HCT116 (cell line): ENCODE measurements at regions not wholly inside any gene's neighbourhood (a gene's known extent, or its start where the extent isn't known, plus 50 kb on each side); places are given as distances from the start of the nearest gene placed in this dataset.

ENCODE experiments used
- ATAC-seq: fragments of 200-7000 bp; cut with Tn5 transposase; 2 replicates; pipeline ENCODE4 v1.9.1; 2020; ENCODE audit warnings: mild to moderate bottlenecking, moderate library complexity
- BruUV-seq: library from RNA; stranded (reverse); fragments of 400-500 nt; replicated peaks from 2 replicates; lab custom pipeline; 2021; lab: Mats Ljungman, UMichigan
- CTCF ChIA-PET: fragments of 300-600 bp; sonication (Branson Sonifier 250); formaldehyde crosslinking; loops from one replicate; lab custom pipeline; 2021; ENCODE audit warnings: antibody characterized with exemption; lab: Charles Lee
- POLR2A ChIA-PET: fragments of 300-600, 350-600 bp; sonication (Branson Sonifier 250); formaldehyde crosslinking; loops from one replicate; lab custom pipeline; 2021; ENCODE audit warnings: antibody characterized with exemption; lab: Charles Lee
- RAD21 ChIA-PET, 2 experiments: fragments of 300-600 bp; sonication (Branson Sonifier 250); formaldehyde crosslinking; loops; one replicate each; lab custom pipeline; 2023; ENCODE audit warnings: low total read pairs in 2 of 2; ENCODE audit not compliant: uncharacterized antibody in 2 of 2, unreplicated experiment in 2 of 2, low non-redundant PET in 1 of 2; lab: Charles Lee
- DNase-seq: peaks from one replicate; pipeline ENCODE4 v3.0.0-alpha.2; 2010; ENCODE audit warnings: low read depth, low spot score
- H2AFZ ChIP-seq: fragments of 200-600 bp; shearing (Covaris generic), sonication (generic); 2 replicates; pipeline ENCODE4 v1.6.1; 2017; ENCODE audit warnings: low read depth, mixed run types, mixed read lengths, antibody characterized with exemption, low read length; ENCODE audit not compliant: poor library complexity, severe bottlenecking
- H3K27ac ChIP-seq: 2 replicates; pipeline ENCODE4 v1.5.1; 2012; ENCODE audit warnings: low read depth, low read length
- H3K27me3 ChIP-seq: fragments of 200-600 bp; sonication (generic); 2 replicates; pipeline ENCODE4 v1.6.1; 2016; ENCODE audit warnings: mixed run types, low read length, mixed read lengths; ENCODE audit not compliant: insufficient read depth
- H3K36me3 ChIP-seq, 2 experiments: fragments of 200-500 bp in 1 of 2; fragments of 200-600 bp in 1 of 2; sonication (Bioruptor generic) in 1 of 2; sonication (generic) in 1 of 2; 2 replicates each; pipeline versions ENCODE4 v1.5.1 to v1.6.1; 2014 to 2016; ENCODE audit warnings: low read length in 2 of 2, inconsistent platforms in 1 of 2, mixed read lengths in 1 of 2, mixed run types in 1 of 2; ENCODE audit not compliant: insufficient read depth in 2 of 2, control insufficient read depth in 1 of 2
- H3K4me1 ChIP-seq, 2 experiments: fragments of 200-600 bp in 1 of 2; sonication (generic) in 1 of 2; 2 replicates each; pipeline versions ENCODE4 v1.5.1 to v1.6.1; 2012 to 2017; ENCODE audit warnings: low read length in 2 of 2, inconsistent platforms in 1 of 2, mild to moderate bottlenecking in 1 of 2, mixed read lengths in 1 of 2, mixed run types in 1 of 2, moderate library complexity in 1 of 2; ENCODE audit not compliant: insufficient read depth in 2 of 2, control insufficient read depth in 1 of 2
- H3K4me2 ChIP-seq: fragments of 200-600 bp; sonication (generic); 2 replicates; pipeline ENCODE4 v1.6.1; 2017; ENCODE audit warnings: mixed run types, low read length, mixed read lengths
- H3K4me3 ChIP-seq, 2 experiments: fragments of 200-600 bp in 1 of 2; sonication (generic) in 1 of 2; replicated peaks in 1 of 2; 2 replicates each; pipeline ENCODE4 v1.5.1; 2011 to 2016; ENCODE audit warnings: low read length in 2 of 2, control low read depth in 1 of 2, low read depth in 1 of 2, mild to moderate bottlenecking in 1 of 2, mixed read lengths in 1 of 2, mixed run types in 1 of 2
- H3K79me2 ChIP-seq: fragments of 200-600 bp; sonication (generic); 2 replicates; pipeline ENCODE4 v1.6.1; 2017; ENCODE audit warnings: mild to moderate bottlenecking, mixed run types, low read length, moderate library complexity, mixed read lengths; ENCODE audit not compliant: insufficient read depth
- H3K9ac ChIP-seq: fragments of 200-600 bp; sonication (generic); 2 replicates; pipeline ENCODE4 v1.6.1; 2016; ENCODE audit warnings: low read length, mixed read lengths
- H3K9me2 ChIP-seq: fragments of 200-600 bp; sonication (generic), shearing (Covaris generic); 2 replicates; pipeline ENCODE4 v1.6.1; 2017; ENCODE audit warnings: mixed run types, mild to moderate bottlenecking, moderate library complexity; ENCODE audit not compliant: insufficient read depth
- H3K9me3 ChIP-seq, 2 experiments: fragments of 200-500 bp in 1 of 2; fragments of 200-600 bp in 1 of 2; sonication (Bioruptor generic) in 1 of 2; sonication (generic) in 1 of 2; 2 replicates each; pipeline ENCODE4 v1.6.1; 2014 to 2017; ENCODE audit warnings: low read length in 2 of 2, mixed read lengths in 2 of 2, inconsistent platforms in 1 of 2, low read depth in 1 of 2, mild to moderate bottlenecking in 1 of 2, mixed run types in 1 of 2, moderate library complexity in 1 of 2; ENCODE audit not compliant: control insufficient read depth in 1 of 2, insufficient read depth in 1 of 2
- H4K20me1 ChIP-seq: fragments of 200-600 bp; sonication (generic), shearing (Covaris generic); 2 replicates; pipeline ENCODE4 v1.6.1; 2017; ENCODE audit warnings: mixed run types, mild to moderate bottlenecking, moderate library complexity; ENCODE audit not compliant: insufficient read depth
- CBX3 ChIP-seq: IDR thresholded peaks from 2 replicates; pipeline ENCODE4 v1.6.1; 2012; ENCODE audit warnings: low read depth
- CEBPB ChIP-seq: IDR thresholded peaks from 2 replicates; pipeline ENCODE4 v1.6.1; 2012; ENCODE audit warnings: low read depth
- CTCF ChIP-seq, 3 experiments: fragments of 200-600 bp in 1 of 3; sonication (generic) in 1 of 3; IDR thresholded peaks in 2 of 3; conservative IDR thresholded peaks in 1 of 3; 2 replicates each; pipeline ENCODE4 v1.5.1; 2012 to 2017; ENCODE audit warnings: low read depth in 2 of 3, low read length in 2 of 3, antibody characterized with exemption in 1 of 3, borderline replicate concordance in 1 of 3, control low read depth in 1 of 3, mild to moderate bottlenecking in 1 of 3, mixed read lengths in 1 of 3, mixed run types in 1 of 3, moderate library complexity in 1 of 3; ENCODE audit not compliant: insufficient read depth in 1 of 3
- ELF1 ChIP-seq: IDR thresholded peaks from 2 replicates; pipeline ENCODE4 v1.6.1; 2012; ENCODE audit warnings: low read depth, borderline replicate concordance
- EZH2 ChIP-seq: fragments of 200-600 bp; sonication (generic); IDR thresholded peaks from 2 replicates; pipeline ENCODE4 v1.6.1; 2017; ENCODE audit warnings: antibody characterized with exemption, mixed run types
- EZH2phosphoT487 ChIP-seq: fragments of 200-600 bp; IDR thresholded peaks from 2 replicates; pipeline ENCODE4 v1.6.1; 2018; ENCODE audit warnings: antibody characterized with exemption, borderline replicate concordance
- JUND ChIP-seq: IDR thresholded peaks from 2 replicates; pipeline ENCODE4 v1.6.1; 2012
- POLR2A ChIP-seq: IDR thresholded peaks from 2 replicates; pipeline ENCODE4 v1.7.0; 2011; ENCODE audit warnings: borderline replicate concordance; ENCODE audit not compliant: insufficient read depth, insufficient read length; ENCODE audit errors: extremely low read depth
- POLR2AphosphoS5 ChIP-seq: IDR thresholded peaks from 2 replicates; pipeline ENCODE4 v1.6.1; 2011; ENCODE audit warnings: mild to moderate bottlenecking, low read depth, low read length, moderate library complexity
- SIN3A ChIP-seq: IDR thresholded peaks from 2 replicates; pipeline ENCODE4 v1.6.1; 2012; ENCODE audit warnings: low read depth
- SRF ChIP-seq: IDR thresholded peaks from 2 replicates; pipeline ENCODE4 v1.6.1; 2012; ENCODE audit warnings: low read depth
- YY1 ChIP-seq: IDR thresholded peaks from 2 replicates; pipeline ENCODE4 v1.6.1; 2011; ENCODE audit warnings: low read length, low read depth, moderate library complexity, mild to moderate bottlenecking; ENCODE audit not compliant: insufficient replicate concordance; ENCODE audit errors: extremely low read depth
- ZBTB33 ChIP-seq: IDR thresholded peaks from 2 replicates; pipeline ENCODE4 v1.6.1; 2011; ENCODE audit warnings: mild to moderate bottlenecking, low read length, moderate library complexity; ENCODE audit not compliant: insufficient replicate concordance; ENCODE audit errors: extremely low read depth
- intact Hi-C: fragments of 100-400 bp; cut with micrococcal nuclease; formaldehyde crosslinking; loops from 2 replicates; pipeline ENCODE4 v1.10.0; 2022
- TF ChIP-seq, protein P1 (sequence below): IDR thresholded peaks from 2 replicates; pipeline ENCODE4 v1.6.1; 2012

DNA sequence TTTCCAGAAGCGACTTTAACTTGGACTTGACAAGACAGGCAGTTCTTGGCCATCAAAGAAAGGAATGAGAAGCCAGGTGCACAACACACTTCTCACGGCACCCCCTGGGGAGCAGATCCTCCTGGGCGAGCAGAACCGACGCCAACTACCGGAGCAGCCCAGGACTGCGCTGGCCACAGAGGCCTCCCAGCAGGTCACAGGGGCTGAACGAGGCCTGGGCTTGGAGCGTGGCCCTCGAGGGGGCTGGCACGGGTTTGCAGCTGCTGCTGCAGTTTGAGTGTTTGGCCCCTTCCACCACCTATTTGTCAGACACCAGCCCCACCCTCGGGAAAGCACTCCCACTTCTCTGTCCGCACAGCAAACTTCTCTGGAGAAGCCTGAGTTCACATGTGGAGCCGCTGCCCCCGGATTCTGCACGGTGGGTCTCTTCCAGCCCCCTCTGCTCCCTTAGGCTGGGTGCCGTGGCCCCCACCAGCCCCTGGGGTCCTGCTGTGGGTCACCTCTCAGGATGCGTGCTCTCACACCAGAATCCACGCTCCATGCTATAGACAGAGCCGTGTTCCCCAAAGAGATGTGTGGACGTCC, 306.7 kb upstream of the SALL3 start:
- Histone ChIP-seq H3K27me3 (no peaks in the 10 kb centered on the region), H3K9me3 (no peaks in the 10 kb centered on the region), H3K36me3 (no peaks in the 10 kb centered on the region), H3K9me2 (no peaks in the 10 kb centered on the region), H3K9ac (no peak overlapping the region), H3K79me2 (no peaks in the 10 kb centered on the region), H3K4me3 (no peak overlapping the region), H3K4me1 (no peaks in the 10 kb centered on the region), H3K27ac (no peak overlapping the region), H3K4me2 (no peak overlapping the region), H4K20me1 (no peaks in the 10 kb centered on the region), H2AFZ (no peak overlapping the region)
- intact Hi-C loops: no loop called here
- DNase-seq (no peak), ATAC-seq (no peak)
- no peak for TF ChIP-seq EZH2phosphoT487
- ChIA-PET RAD21 (no interaction called here), CTCF (no interaction called here), POLR2A (no interaction called here)
- no TSS peak for BruUV-seq

DNA sequence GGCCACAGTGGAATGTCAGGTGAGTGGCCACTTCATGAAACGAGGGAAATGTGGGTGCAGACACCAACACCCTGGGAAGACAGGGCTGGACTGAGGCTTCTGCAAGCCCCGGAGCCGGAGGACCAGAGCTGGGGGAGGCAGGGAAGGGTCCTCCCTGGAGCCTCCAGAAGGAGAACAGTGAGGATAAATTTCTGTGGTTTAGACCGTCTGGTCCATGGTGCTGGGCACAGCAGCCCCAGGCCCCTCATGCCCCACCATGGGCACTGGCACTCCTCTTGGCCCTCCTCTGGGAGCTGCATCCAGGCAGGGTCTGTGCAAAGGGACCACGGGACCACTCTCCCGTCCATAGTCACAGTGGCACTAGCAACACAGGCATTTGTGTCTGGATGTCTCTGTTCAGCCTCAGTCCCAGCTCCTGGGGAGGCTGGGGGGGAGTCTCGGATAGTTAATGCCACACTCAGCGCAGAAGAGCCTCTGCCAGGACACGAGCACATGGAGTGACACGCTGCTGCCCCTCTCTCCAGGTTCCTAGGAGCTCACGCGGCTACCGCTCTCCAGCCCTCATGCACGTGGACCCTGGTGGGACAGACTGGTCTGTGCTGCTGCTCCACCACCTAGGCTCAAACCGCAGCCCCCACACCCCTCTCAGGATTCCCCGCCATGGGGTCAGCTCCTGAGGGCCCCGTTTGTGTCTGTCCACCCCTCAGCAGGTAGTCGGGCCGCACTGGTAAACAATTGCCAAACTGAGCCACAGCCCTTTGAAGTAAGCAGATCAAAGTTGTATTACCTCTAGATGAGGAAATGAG, 305.9 kb upstream of the SALL3 start:
- no peak overlapping the region for H3K4me2 ChIP-seq
- H3K9me2 ChIP-seq: no peaks in the 10 kb centered on the region
- ChIA-PET POLR2A (no interaction called here), RAD21 (no interaction called here), CTCF (no interaction called here)
- no peaks in the 10 kb centered on the region for H3K9me3 ChIP-seq
- H4K20me1 ChIP-seq: no peaks in the 10 kb centered on the region
- no peak overlapping the region for H3K4me3 ChIP-seq
- no peaks in the 10 kb centered on the region for H3K79me2 ChIP-seq
- no peaks in the 10 kb centered on the region for H3K4me1 ChIP-seq
- intact Hi-C loops: no loop called here
- no peak for DNase-seq
- no peaks in the 10 kb centered on the region for H3K36me3 ChIP-seq
- no peaks in the 10 kb centered on the region for H3K27me3 ChIP-seq
- H3K27ac ChIP-seq: no peak overlapping the region
- no TSS peak for BruUV-seq
- H2AFZ ChIP-seq: no peak overlapping the region
- no peak for ATAC-seq
- H3K9ac ChIP-seq: no peak overlapping the region
- no peak for TF ChIP-seq SIN3A
- TF ChIP-seq POLR2A: no peak
- TF ChIP-seq POLR2AphosphoS5: no peak
- TF ChIP-seq CBX3: no peak
- no peak for TF ChIP-seq EZH2
- no peak for TF ChIP-seq CTCF (IDR thresholded peaks at IDR 0.05 in 2 of 3, conservative IDR thresholded peaks at IDR 0.05 in 1 of 3; ENCODE audit: borderline replicate concordance in 1 of 3, insufficient read depth in 1 of 3, low read depth in 2 of 3, low read length in 2 of 3)
- TF ChIP-seq JUND: no peak
- no peak for TF ChIP-seq ELF1
- TF ChIP-seq YY1: no peak
- TF ChIP-seq CEBPB: no peak
- TF ChIP-seq ZBTB33: no peak
- no peak for TF ChIP-seq SRF
- TF ChIP-seq, protein P1, sequence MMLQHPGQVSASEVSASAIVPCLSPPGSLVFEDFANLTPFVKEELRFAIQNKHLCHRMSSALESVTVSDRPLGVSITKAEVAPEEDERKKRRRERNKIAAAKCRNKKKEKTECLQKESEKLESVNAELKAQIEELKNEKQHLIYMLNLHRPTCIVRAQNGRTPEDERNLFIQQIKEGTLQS: no peak
